GM12864 (cell line): ENCODE measurements at regions not wholly inside any gene's neighbourhood (a gene's known extent, or its start where the extent isn't known, plus 50 kb on each side); places are given as distances from the start of the nearest gene placed in this dataset.

Experiments used
- DNase-seq: peaks from one replicate; pipeline ENCODE4 v3.0.0-alpha.2; 2011; ENCODE audit warnings: low read depth
- H3K4me3 ChIP-seq: 2 replicates; pipeline ENCODE4 v1.5.1; 2011; ENCODE audit warnings: mild to moderate bottlenecking, low read depth, low read length, control low read depth
- TF ChIP-seq, protein P1 (sequence below): IDR thresholded peaks from 2 replicates; pipeline ENCODE4 v1.5.1; 2011; ENCODE audit warnings: low read depth, mild to moderate bottlenecking, moderate library complexity, low read length, control low read depth, inconsistent platforms; ENCODE audit errors: missing control alignments

GRCh38 chr4:124429746-124430250, 282.7 kb downstream of the ANKRD50 start:
- TF ChIP-seq, protein P1, sequence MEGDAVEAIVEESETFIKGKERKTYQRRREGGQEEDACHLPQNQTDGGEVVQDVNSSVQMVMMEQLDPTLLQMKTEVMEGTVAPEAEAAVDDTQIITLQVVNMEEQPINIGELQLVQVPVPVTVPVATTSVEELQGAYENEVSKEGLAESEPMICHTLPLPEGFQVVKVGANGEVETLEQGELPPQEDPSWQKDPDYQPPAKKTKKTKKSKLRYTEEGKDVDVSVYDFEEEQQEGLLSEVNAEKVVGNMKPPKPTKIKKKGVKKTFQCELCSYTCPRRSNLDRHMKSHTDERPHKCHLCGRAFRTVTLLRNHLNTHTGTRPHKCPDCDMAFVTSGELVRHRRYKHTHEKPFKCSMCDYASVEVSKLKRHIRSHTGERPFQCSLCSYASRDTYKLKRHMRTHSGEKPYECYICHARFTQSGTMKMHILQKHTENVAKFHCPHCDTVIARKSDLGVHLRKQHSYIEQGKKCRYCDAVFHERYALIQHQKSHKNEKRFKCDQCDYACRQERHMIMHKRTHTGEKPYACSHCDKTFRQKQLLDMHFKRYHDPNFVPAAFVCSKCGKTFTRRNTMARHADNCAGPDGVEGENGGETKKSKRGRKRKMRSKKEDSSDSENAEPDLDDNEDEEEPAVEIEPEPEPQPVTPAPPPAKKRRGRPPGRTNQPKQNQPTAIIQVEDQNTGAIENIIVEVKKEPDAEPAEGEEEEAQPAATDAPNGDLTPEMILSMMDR, result no peak
- no peak for DNase-seq
- H3K4me3 ChIP-seq, result no peak overlapping the region

DNA sequence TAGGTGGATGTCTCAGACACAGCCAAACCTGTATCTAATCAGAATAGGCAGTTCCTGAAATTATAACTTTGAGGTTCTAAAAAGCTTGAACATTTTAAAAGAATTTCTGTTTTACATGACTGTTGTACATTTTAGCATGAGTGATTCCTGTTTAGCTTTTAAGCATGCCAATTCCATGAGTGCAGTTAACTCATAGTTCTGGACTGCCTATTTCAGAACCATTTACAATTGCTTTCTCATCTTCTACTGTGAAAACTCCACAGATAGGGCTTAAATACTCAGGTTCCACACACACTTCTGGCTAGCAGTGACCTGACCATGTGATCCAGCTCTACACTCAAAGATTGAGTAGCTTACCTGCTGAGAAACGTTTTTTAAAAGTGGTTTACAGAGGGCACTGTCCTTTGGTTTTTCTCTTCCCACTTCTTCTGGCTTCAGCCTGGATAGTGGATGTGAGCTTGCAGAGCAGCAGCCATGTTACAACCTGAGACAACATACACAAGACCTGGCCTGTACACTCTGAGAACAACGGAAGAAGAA, 280.8 kb downstream of the ANKRD50 start:
- no peak for DNase-seq
- TF ChIP-seq, protein P1, result no peak
- H3K4me3 ChIP-seq, result no peak overlapping the region

DNA sequence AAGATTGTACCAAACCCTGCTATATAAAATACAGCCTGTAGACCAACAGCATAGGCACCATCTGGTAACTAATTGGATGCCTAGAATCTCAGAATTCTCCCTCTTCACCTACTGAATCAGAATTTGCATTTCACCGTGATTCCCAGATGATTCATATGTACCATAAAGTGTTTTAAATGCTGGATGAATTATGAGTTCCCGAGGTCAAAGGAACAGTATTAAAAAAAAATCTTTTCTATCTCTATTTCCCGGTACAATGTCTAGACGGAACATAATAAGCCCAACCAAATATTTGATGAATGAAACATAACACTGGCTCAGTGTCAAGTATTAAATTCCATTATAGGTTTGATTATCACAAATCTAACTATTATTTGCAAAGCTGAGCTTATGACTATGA, 280.0 kb downstream of the ANKRD50 start:
- no peak for DNase-seq
- TF ChIP-seq, protein P1, result no peak
- no peak overlapping the region for H3K4me3 ChIP-seq

GRCh38 chr4:124433044-124433443, 279.5 kb downstream of the ANKRD50 start:
- H3K4me3 ChIP-seq, result no peak overlapping the region
- DNase-seq, result no peak
- TF ChIP-seq, protein P1, result no peak

GRCh38 chr4:124433500-124433899, 279.0 kb downstream of the ANKRD50 start:
- no peak for DNase-seq
- H3K4me3 ChIP-seq, result no peak overlapping the region
- TF ChIP-seq, protein P1, result no peak

DNA sequence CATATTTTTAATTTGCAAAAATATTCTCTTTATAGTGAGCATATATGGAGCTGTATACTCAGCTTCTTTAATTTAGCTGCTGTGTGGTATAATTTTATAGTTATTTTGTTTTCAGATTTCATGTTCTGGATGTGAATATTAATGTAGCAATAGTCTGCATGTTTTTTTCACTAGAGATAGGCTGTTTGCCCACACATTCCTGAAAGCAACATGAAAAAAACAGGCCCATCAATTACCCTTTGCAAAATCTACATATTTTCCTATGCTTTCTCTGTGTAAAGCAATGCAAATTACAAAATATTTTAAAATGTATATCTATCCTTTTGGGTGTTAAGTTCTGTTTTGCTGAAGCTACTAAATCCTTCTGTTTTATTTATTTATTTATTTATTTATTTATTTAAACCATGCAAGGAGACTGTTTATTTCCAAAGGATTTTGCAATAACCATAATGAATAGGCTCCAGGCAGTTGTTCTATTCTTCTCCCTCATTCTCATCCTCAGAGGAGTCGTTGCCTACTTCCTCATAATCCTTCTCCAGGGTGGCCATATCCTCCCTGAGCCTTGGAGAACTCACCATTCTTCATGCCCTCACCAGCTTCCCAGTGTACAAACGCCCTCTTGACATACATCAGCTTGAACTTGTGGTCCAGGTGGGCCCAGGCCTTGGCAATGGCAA, 277.1 kb downstream of the ANKRD50 start:
- H3K4me3 ChIP-seq, result no peak overlapping the region
- DNase-seq, result no peak
- TF ChIP-seq, protein P1, result no peak
